WTC11 (cell line): ENCODE measurements at regions not wholly inside any gene's neighbourhood (a gene's known extent, or its start where the extent isn't known, plus 50 kb on each side); places are given as distances from the start of the nearest gene placed in this dataset.
"Not testable (repeated sequence)": the region's sequence is repeated elsewhere in the genome, so short reads cannot be mapped to it uniquely, and the experiment has no call there.

Source experiments
- ATAC-seq: fragments of 200-7000 bp; cut with Tn5 transposase; 2 replicates; pipeline ENCODE4 v1.10.0; 2021; ENCODE audit warnings: mild to moderate bottlenecking, moderate library complexity
- CTCF ChIA-PET: fragments of 300-600 bp; sonication (Branson Sonifier 250); formaldehyde crosslinking; loops from one replicate; lab custom pipeline; 2021; ENCODE audit warnings: antibody characterized with exemption; lab: Charles Lee
- POLR2A ChIA-PET: fragments of 350-600 bp; sonication (Branson Sonifier 250); formaldehyde crosslinking; loops from one replicate; lab custom pipeline; 2021; ENCODE audit warnings: antibody characterized with exemption; lab: Charles Lee
- DNase-seq: peaks from one replicate; pipeline ENCODE4 v3.0.0; 2021; ENCODE audit warnings: low spot score
- H3K27ac Mint-ChIP-seq: 2 replicates; pipeline ENCODE4 v1.8.0; 2021; ENCODE audit warnings: mixed read lengths
- H3K27me3 Mint-ChIP-seq: 2 replicates; pipeline ENCODE4 v1.8.0; 2021; ENCODE audit warnings: low read depth, mild to moderate bottlenecking, moderate library complexity, mixed read lengths
- H3K36me3 Mint-ChIP-seq: 2 replicates; pipeline ENCODE4 v1.8.0; 2021; ENCODE audit warnings: mixed read lengths
- H3K4me1 Mint-ChIP-seq: 2 replicates; pipeline ENCODE4 v1.8.0; 2022; ENCODE audit warnings: mixed read lengths
- H3K4me3 Mint-ChIP-seq: 2 replicates; pipeline ENCODE4 v1.8.0; 2021; ENCODE audit warnings: mild to moderate bottlenecking, moderate library complexity, mixed read lengths
- H3K9me3 Mint-ChIP-seq: 2 replicates; pipeline ENCODE4 v1.8.0; 2021; ENCODE audit warnings: mixed read lengths
- ATF3 ChIP-seq: sonication (generic); formaldehyde crosslinking; conservative IDR thresholded peaks from 2 replicates; pipeline ENCODE4 v1.8.1; 2022; ENCODE audit warnings: mild to moderate bottlenecking, missing genetic modification reagents
- CREB1 ChIP-seq: sonication (generic); formaldehyde crosslinking; IDR thresholded peaks from 2 replicates; pipeline ENCODE4 v1.8.0; 2023; ENCODE audit warnings: mild to moderate bottlenecking, missing genetic modification reagents
- ELF4 ChIP-seq: sonication (generic); formaldehyde crosslinking; IDR thresholded peaks from 2 replicates; pipeline ENCODE4 v1.8.1; 2022; ENCODE audit warnings: low read depth, mild to moderate bottlenecking, moderate library complexity, missing genetic modification reagents
- GTF2I ChIP-seq: fragments of 250-450 bp; sonication (Bioruptor Pico); conservative IDR thresholded peaks from 2 replicates; pipeline ENCODE4 v1.4.0; 2021; ENCODE audit warnings: mild to moderate bottlenecking
- HMGA2 ChIP-seq: fragments of 250-450 bp; sonication (Bioruptor Pico); IDR thresholded peaks from 2 replicates; pipeline ENCODE4 v1.4.0; 2021; ENCODE audit warnings: mild to moderate bottlenecking, moderate library complexity
- IRF1 ChIP-seq: sonication (generic); formaldehyde crosslinking; IDR thresholded peaks from 2 replicates; pipeline ENCODE4 v1.8.0; 2023; ENCODE audit warnings: missing genetic modification reagents
- MXD4 ChIP-seq: fragments of 250-450 bp; sonication (Bioruptor Pico); IDR thresholded peaks from 2 replicates; pipeline ENCODE4 v1.8.0; 2021; ENCODE audit warnings: mild to moderate bottlenecking, moderate library complexity, borderline replicate concordance
- SMAD4 ChIP-seq: sonication (generic); formaldehyde crosslinking; IDR thresholded peaks from 2 replicates; pipeline ENCODE4 v1.8.0; 2022; ENCODE audit warnings: mild to moderate bottlenecking, missing genetic modification reagents
- USF1 ChIP-seq: sonication (generic); formaldehyde crosslinking; IDR thresholded peaks from 2 replicates; pipeline ENCODE4 v1.8.0; 2022; ENCODE audit warnings: mild to moderate bottlenecking, missing genetic modification reagents
- ZNF121 ChIP-seq: sonication (generic); formaldehyde crosslinking; IDR thresholded peaks from 2 replicates; pipeline ENCODE4 v1.8.0; 2023; ENCODE audit warnings: missing genetic modification reagents
- ZNF425 ChIP-seq: fragments of 250-450 bp; sonication (Bioruptor Pico); conservative IDR thresholded peaks from 2 replicates; pipeline ENCODE4 v1.9.0; 2021; ENCODE audit warnings: mild to moderate bottlenecking
- ZNF532 ChIP-seq: fragments of 250-450 bp; sonication (Bioruptor Pico); IDR thresholded peaks from 2 replicates; pipeline ENCODE4 v1.9.0; 2021; ENCODE audit warnings: mild to moderate bottlenecking, borderline replicate concordance
- ZNF671 ChIP-seq: fragments of 250-450 bp; sonication (Bioruptor Pico); IDR thresholded peaks from 2 replicates; pipeline ENCODE4 v1.8.0; 2021; ENCODE audit warnings: mild to moderate bottlenecking

GRCh38 chr14:21768116-21768874 is 94.7 kb upstream of the OR4E1 start:
- ATAC-seq = peak; percentile 98
- H3K27ac Mint-ChIP-seq = no peak overlapping the region; the same call in 1 of the 2 replicates
- H3K9me3 Mint-ChIP-seq = no peaks in the 10 kb centered on the region
- TF ChIP-seq CREB1 (CRISPR knock-in tag) = no peak
- no peak for TF ChIP-seq ZNF121
- TF ChIP-seq GTF2I = no peak
- TF ChIP-seq ELF4 (CRISPR knock-in tag) = no peak
- TF ChIP-seq ZNF532 (CRISPR knock-in tag) = no peak
- no peak for TF ChIP-seq HMGA2 (CRISPR knock-in tag)
- no peak for TF ChIP-seq ZNF671
- no peak for TF ChIP-seq USF1
- TF ChIP-seq MXD4 (CRISPR knock-in tag) = no peak
- no peak for TF ChIP-seq ATF3 (CRISPR knock-in tag)
- no peak for TF ChIP-seq ZNF425
- no peak for TF ChIP-seq SMAD4 (CRISPR knock-in tag)
- no peak for TF ChIP-seq IRF1 (CRISPR knock-in tag)
- H3K4me1 Mint-ChIP-seq = peaks cover 14% of the 10 kb centered on the region
- H3K4me3 Mint-ChIP-seq = no peak overlapping the region
- ChIA-PET POLR2A (no interaction called here), CTCF (interaction anchor here (0.6 to 3.6 kb wide), 33 partner anchors 10 to 426 kb away, joined by 3 to 29 read pairs (median 4); no protein-coding TSS in a partner anchor)
- peaks cover 14% of the 10 kb centered on the region for H3K27me3 Mint-ChIP-seq
- DNase-seq = no peak
- H3K36me3 Mint-ChIP-seq = no peaks in the 10 kb centered on the region

- H3K27ac Mint-ChIP-seq, DNase-seq, H3K9me3 Mint-ChIP-seq, H3K4me1 Mint-ChIP-seq, H3K36me3 Mint-ChIP-seq, POLR2A ChIA-PET, H3K4me3 Mint-ChIP-seq: not testable (repeated sequence)
- peak; percentile 20; the same call in 1 of the 2 replicates for ATAC-seq
- peaks cover 57% of the 10 kb centered on the region for H3K27me3 Mint-ChIP-seq
- CTCF ChIA-PET = interaction anchor here (0.6 to 2.8 kb wide), 5 partner anchors 8 to 154 kb away, joined by 3 to 17 read pairs (median 3); no protein-coding TSS in a partner anchor
Measured at GRCh38 chr14:21760360-21760759, 86.7 kb upstream of the OR4E1 start.
